Heart left ventricle (tissue), 13 donors: ENCODE measurements at regions not wholly inside any gene's neighbourhood (a gene's known extent, or its start where the extent isn't known, plus 50 kb on each side); places are given as distances from the start of the nearest gene placed in this dataset.

ENCODE experiments used
- POLR2A ChIP-seq, 2 donors: fragments of 450-650 bp; IDR thresholded peaks; one replicate each; pipeline ENCODE4 v1.6.1; 2017; ENCODE audit warnings: antibody characterized with exemption in 2 of 2, mild to moderate bottlenecking in 2 of 2, moderate library complexity in 2 of 2
- TF ChIP-seq, protein P1 (sequence below), 12 donors: fragments of 200-600 bp; sonication (generic) in 4 of 12; IDR thresholded peaks; one replicate each; pipeline versions ENCODE4 v1.5.0 to v1.8.0; 2018 to 2022; ENCODE audit warnings: antibody characterized with exemption in 12 of 12, mild to moderate bottlenecking in 5 of 12
- donor health status: ischemic (EF 13 %, LVEDD 7.1; RV severe dilation, severe dysfunction).
- donor health status: DM: no; HTN: yes; CAD: no.
- donor health status: DM: no; HTN: no; CAD: no.
- donor health status: ischemic (EF 25% LVEDD 6.9; RV normal size, moderate dysfunction).
- donor health status: ischemic (EF 25% LVEDD 5.7; RV mildly dilated, moderate dysfunction).
- donor health status: ischemic (EF 35%, LVEDD 5.7; RV mildly dilated, moderate dysfunction).
- donor health status: nonischemic (EF 11% LVEDD 7.7; RV severe dilation, severe dysfunction).
- donor health status: DM: yes; HTN: yes; CAD: no.
- donor health status: PGD.
- donor health status: ischemic (EF 29% LVEDD 5.4; RV normal size, mild dysfunction).
- donor health status: nonischemic (EF 23%, LVEDD 6.1; RV moderate dilation, normal function).

DNA sequence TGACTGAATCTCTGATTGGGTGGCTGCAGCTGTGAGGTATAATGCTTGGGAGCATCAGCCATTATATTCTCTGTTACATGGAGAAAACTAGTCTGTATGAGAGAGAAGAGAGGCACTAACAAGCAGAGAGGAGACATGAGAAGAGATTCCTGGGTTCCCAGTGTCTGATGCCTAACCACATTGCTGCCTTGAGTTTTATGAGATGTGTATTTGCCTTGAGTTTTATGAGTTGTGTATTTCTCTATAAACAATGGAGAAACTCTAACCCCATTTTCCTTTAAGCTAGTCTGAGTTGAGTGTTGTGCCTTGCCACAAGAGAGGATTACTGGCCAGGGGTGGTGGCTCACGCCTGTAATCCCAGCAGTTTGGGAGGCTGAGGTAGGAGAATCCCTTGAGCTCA is 208.1 kb downstream of the BCOR start:
- TF ChIP-seq, protein P1, sequence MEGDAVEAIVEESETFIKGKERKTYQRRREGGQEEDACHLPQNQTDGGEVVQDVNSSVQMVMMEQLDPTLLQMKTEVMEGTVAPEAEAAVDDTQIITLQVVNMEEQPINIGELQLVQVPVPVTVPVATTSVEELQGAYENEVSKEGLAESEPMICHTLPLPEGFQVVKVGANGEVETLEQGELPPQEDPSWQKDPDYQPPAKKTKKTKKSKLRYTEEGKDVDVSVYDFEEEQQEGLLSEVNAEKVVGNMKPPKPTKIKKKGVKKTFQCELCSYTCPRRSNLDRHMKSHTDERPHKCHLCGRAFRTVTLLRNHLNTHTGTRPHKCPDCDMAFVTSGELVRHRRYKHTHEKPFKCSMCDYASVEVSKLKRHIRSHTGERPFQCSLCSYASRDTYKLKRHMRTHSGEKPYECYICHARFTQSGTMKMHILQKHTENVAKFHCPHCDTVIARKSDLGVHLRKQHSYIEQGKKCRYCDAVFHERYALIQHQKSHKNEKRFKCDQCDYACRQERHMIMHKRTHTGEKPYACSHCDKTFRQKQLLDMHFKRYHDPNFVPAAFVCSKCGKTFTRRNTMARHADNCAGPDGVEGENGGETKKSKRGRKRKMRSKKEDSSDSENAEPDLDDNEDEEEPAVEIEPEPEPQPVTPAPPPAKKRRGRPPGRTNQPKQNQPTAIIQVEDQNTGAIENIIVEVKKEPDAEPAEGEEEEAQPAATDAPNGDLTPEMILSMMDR (IDR thresholded peaks at IDR 0.05) = no peak
- no peak for TF ChIP-seq POLR2A (IDR thresholded peaks at IDR 0.05)
